Trophoblast cell (in vitro differentiated cells and primary cell): ENCODE measurements at regions not wholly inside any gene's neighbourhood (a gene's known extent, or its start where the extent isn't known, plus 50 kb on each side); places are given as distances from the start of the nearest gene placed in this dataset.
"Not testable (repeated sequence)": the region's sequence is repeated elsewhere in the genome, so short reads cannot be mapped to it uniquely, and the experiment has no call there.

Experiments
- DNase-seq, 2 donors: peaks; one replicate each; pipeline ENCODE4 v3.0.0-alpha.2; 2016
- H2AFZ ChIP-seq: 2 replicates; pipeline ENCODE4 v1.6.1; 2013; ENCODE audit warnings: low read length, moderate library complexity, mild to moderate bottlenecking; ENCODE audit not compliant: insufficient read depth, poor library complexity
- H2AK5ac ChIP-seq: 2 replicates; pipeline ENCODE4 v1.6.1; 2013; ENCODE audit warnings: mild to moderate bottlenecking, low read length
- H2BK120ac ChIP-seq: 2 replicates; pipeline ENCODE4 v1.6.1; 2013; ENCODE audit warnings: low read length, mild to moderate bottlenecking, moderate library complexity; ENCODE audit not compliant: insufficient read depth, poor library complexity
- H2BK12ac ChIP-seq: 2 replicates; pipeline ENCODE4 v1.6.1; 2013; ENCODE audit warnings: mild to moderate bottlenecking, low read length, moderate library complexity
- H2BK5ac ChIP-seq: 2 replicates; pipeline ENCODE4 v1.6.1; 2013; ENCODE audit warnings: low read length, low read depth, moderate library complexity, mild to moderate bottlenecking; ENCODE audit not compliant: poor library complexity
- H3K14ac ChIP-seq: 2 replicates; pipeline ENCODE4 v1.6.1; 2013; ENCODE audit warnings: mild to moderate bottlenecking, low read length
- H3K18ac ChIP-seq: 2 replicates; pipeline ENCODE4 v1.6.1; 2013; ENCODE audit warnings: mild to moderate bottlenecking, low read length
- H3K23ac ChIP-seq: 2 replicates; pipeline ENCODE4 v1.6.1; 2013; ENCODE audit warnings: low read length
- H3K27ac ChIP-seq: 2 replicates; pipeline ENCODE4 v1.5.1; 2013; ENCODE audit warnings: low read depth, mild to moderate bottlenecking, inconsistent platforms, low read length, moderate library complexity
- H3K27me3 ChIP-seq: 2 replicates; pipeline ENCODE4 v1.6.1; 2013; ENCODE audit warnings: inconsistent platforms, mild to moderate bottlenecking, low read length, moderate library complexity; ENCODE audit not compliant: insufficient read depth
- H3K36me3 ChIP-seq, 2 experiments: 1 replicate in 1 of 2; 2 replicates in 1 of 2; pipeline ENCODE4 v1.6.1; 2013; ENCODE audit warnings: low read length in 2 of 2, mild to moderate bottlenecking in 2 of 2, moderate library complexity in 1 of 2; ENCODE audit not compliant: insufficient read depth in 2 of 2, control insufficient read depth in 1 of 2
- H3K4ac ChIP-seq: 2 replicates; pipeline ENCODE4 v1.6.1; 2013; ENCODE audit warnings: low read depth, mild to moderate bottlenecking, low read length, moderate library complexity
- H3K4me1 ChIP-seq, 2 experiments: 1 replicate in 1 of 2; 2 replicates in 1 of 2; pipeline ENCODE4 v1.6.1; 2013; ENCODE audit warnings: low read length in 2 of 2, mild to moderate bottlenecking in 2 of 2, moderate library complexity in 1 of 2; ENCODE audit not compliant: insufficient read depth in 2 of 2, control insufficient read depth in 1 of 2
- H3K4me2 ChIP-seq: 2 replicates; pipeline ENCODE4 v1.6.1; 2013; ENCODE audit warnings: inconsistent platforms, mild to moderate bottlenecking, low read length, moderate library complexity
- H3K4me3 ChIP-seq: 2 replicates; pipeline ENCODE4 v1.5.1; 2013; ENCODE audit warnings: mild to moderate bottlenecking, low read depth, low read length, inconsistent platforms
- H3K79me1 ChIP-seq: one replicate; pipeline ENCODE4 v1.6.1; 2013; ENCODE audit warnings: low read length
- H3K79me2 ChIP-seq: 2 replicates; pipeline ENCODE4 v1.6.1; 2013; ENCODE audit warnings: low read length, mild to moderate bottlenecking; ENCODE audit not compliant: control insufficient read depth, insufficient read depth, poor library complexity
- H3K9ac ChIP-seq: 2 replicates; pipeline ENCODE4 v1.6.1; 2013; ENCODE audit warnings: mild to moderate bottlenecking, low read length
- H3K9me3 ChIP-seq: 2 replicates; pipeline ENCODE4 v1.6.1; 2013; ENCODE audit warnings: low read depth, mild to moderate bottlenecking, control low read depth, inconsistent platforms, low read length; ENCODE audit not compliant: insufficient read depth
- H4K12ac ChIP-seq: 2 replicates; pipeline ENCODE4 v1.6.1; 2013; ENCODE audit warnings: low read depth, mild to moderate bottlenecking, low read length, moderate library complexity
- H4K8ac ChIP-seq: 2 replicates; pipeline ENCODE4 v1.6.1; 2013; ENCODE audit warnings: low read depth, mild to moderate bottlenecking, low read length, moderate library complexity
- H4K91ac ChIP-seq: one replicate; pipeline ENCODE4 v1.6.1; 2013; ENCODE audit warnings: low read depth, mild to moderate bottlenecking, low read length, moderate library complexity
- WGBS: extraction: QIAGEN DNeasy Blood & Tissue Kit; methylation state at CpG from one replicate; pipeline ENCODE4 v1.1.7; 2013; ENCODE audit warnings: missing lambda C conversion rate; ENCODE audit not compliant: insufficient read length, insufficient coverage; ENCODE audit errors: extremely low coverage; 5-methylcytosine and 5-hydroxymethylcytosine counted together

- Histone ChIP-seq H2BK12ac (no peak overlapping the region), H3K27ac (no peak overlapping the region), H3K18ac (no peak overlapping the region), H4K12ac (no peak overlapping the region), H4K8ac (no peak overlapping the region), H3K27me3 (no peaks in the 10 kb centered on the region), H3K4me3 (no peak overlapping the region), H3K23ac (no peak overlapping the region), H2BK5ac (no peak overlapping the region), H3K4me1 (no peaks in the 10 kb centered on the region), H2AFZ (no peak overlapping the region), H4K91ac (no peak overlapping the region), H3K14ac (no peak overlapping the region), H3K9me3 (peaks cover 9% of the 10 kb centered on the region), H3K79me1 (no peaks in the 10 kb centered on the region), H2BK120ac (no peak overlapping the region), H3K4me2 (no peak overlapping the region), H3K9ac (no peak overlapping the region), H3K36me3 (no peaks in the 10 kb centered on the region), H3K79me2 (no peaks in the 10 kb centered on the region), H3K4ac (no peak overlapping the region), H2AK5ac (no peak overlapping the region)
- no peak for DNase-seq
- no CpG with 5 or more reads among the region's 10 CpGs for WGBS
These were observed 397.5 kb downstream of the IRX2 start for GRCh38 chr5:2353871-2354440.

- no peak overlapping the region for H2BK120ac ChIP-seq
- no peaks in the 10 kb centered on the region for H3K79me2 ChIP-seq
- H3K23ac ChIP-seq, result no peak overlapping the region
- H4K12ac ChIP-seq, result no peak overlapping the region
- no peaks in the 10 kb centered on the region for H3K79me1 ChIP-seq
- H2AFZ ChIP-seq, result no peak overlapping the region
- H4K91ac ChIP-seq, result no peak overlapping the region
- H3K4me2 ChIP-seq, result no peak overlapping the region
- no peak overlapping the region for H2AK5ac ChIP-seq
- no peaks in the 10 kb centered on the region for H3K4me1 ChIP-seq
- H4K8ac ChIP-seq, result no peak overlapping the region
- no peak overlapping the region for H3K14ac ChIP-seq
- H3K4ac ChIP-seq, result no peak overlapping the region
- no CpG with 5 or more reads among the region's 5 CpGs for WGBS
- no peak overlapping the region for H3K4me3 ChIP-seq
- H3K9ac ChIP-seq, result no peak overlapping the region
- H3K27ac ChIP-seq, result no peak overlapping the region
- peaks cover 9% of the 10 kb centered on the region for H3K9me3 ChIP-seq
- no peak overlapping the region for H2BK12ac ChIP-seq
- H3K18ac ChIP-seq, result no peak overlapping the region
- no peaks in the 10 kb centered on the region for H3K27me3 ChIP-seq
- H3K36me3 ChIP-seq, result no peaks in the 10 kb centered on the region
- H2BK5ac ChIP-seq, result no peak overlapping the region
- no peak for DNase-seq
These were observed 398.3 kb downstream of the IRX2 start for GRCh38 chr5:2353211-2353610.

GRCh38 chr5:2352101-2352861 is 399.2 kb downstream of the IRX2 start:
- Histone ChIP-seq H3K4me1 (no peaks in the 10 kb centered on the region), H2BK120ac (no peak overlapping the region), H3K36me3 (no peaks in the 10 kb centered on the region), H3K4ac (no peak overlapping the region), H3K23ac (no peak overlapping the region), H4K91ac (no peak overlapping the region), H3K14ac (no peak overlapping the region), H3K18ac (no peak overlapping the region), H2AK5ac (no peak overlapping the region), H3K79me2 (no peaks in the 10 kb centered on the region), H3K9ac (no peak overlapping the region), H3K79me1 (no peaks in the 10 kb centered on the region), H3K9me3 (peaks cover 9% of the 10 kb centered on the region), H2AFZ (no peak overlapping the region), H4K12ac (no peak overlapping the region), H2BK12ac (no peak overlapping the region), H3K4me2 (no peak overlapping the region), H3K27me3 (no peaks in the 10 kb centered on the region), H4K8ac (no peak overlapping the region), H3K27ac (no peak overlapping the region), H2BK5ac (no peak overlapping the region), H3K4me3 (no peak overlapping the region)
- peak in 1 of 2 donors; percentile 4 for DNase-seq
- WGBS, result no CpG with 5 or more reads among the region's 12 CpGs

DNA sequence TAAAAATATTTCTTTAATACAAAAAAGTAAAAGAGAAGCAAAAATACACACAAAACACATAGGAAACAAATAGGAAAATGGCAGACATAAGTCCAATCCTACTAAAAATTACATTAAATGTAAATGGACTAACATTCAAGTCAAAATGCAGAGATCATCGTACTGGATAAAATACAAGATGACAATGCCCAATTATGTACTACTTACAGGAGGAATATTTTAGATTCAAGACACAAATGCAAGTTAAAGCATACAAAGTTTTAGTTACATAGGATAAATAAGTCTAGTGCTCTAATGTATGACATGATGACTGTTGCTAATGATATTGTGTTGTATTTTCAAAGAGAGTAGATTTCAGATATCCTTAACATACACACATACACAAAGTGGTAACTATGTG is 401.7 kb downstream of the IRX2 start:
- not testable (repeated sequence) for H4K8ac ChIP-seq, DNase-seq, H3K9me3 ChIP-seq, H3K4me3 ChIP-seq, H3K27me3 ChIP-seq, H3K4me2 ChIP-seq, H3K27ac ChIP-seq, H2BK5ac ChIP-seq, H4K12ac ChIP-seq, H2AK5ac ChIP-seq, H2BK12ac ChIP-seq, H3K4me1 ChIP-seq, H3K79me1 ChIP-seq, H2BK120ac ChIP-seq, H3K23ac ChIP-seq, H3K4ac ChIP-seq, H3K79me2 ChIP-seq, H2AFZ ChIP-seq, H3K14ac ChIP-seq, H4K91ac ChIP-seq, H3K18ac ChIP-seq, H3K9ac ChIP-seq, H3K36me3 ChIP-seq
- no CpG with 5 or more reads among the region's 1 CpG for WGBS
